Ectodermal cell (in vitro differentiated cells): ENCODE measurements at regions not wholly inside any gene's neighbourhood (a gene's known extent, or its start where the extent isn't known, plus 50 kb on each side); places are given as distances from the start of the nearest gene placed in this dataset.

Source experiments
- H3K27ac ChIP-seq: 2 replicates; pipeline ENCODE4 v1.7.0; 2013; ENCODE audit warnings: mild to moderate bottlenecking, low read depth, low read length; ENCODE audit not compliant: insufficient read depth, poor library complexity, severe bottlenecking
- H3K27me3 ChIP-seq: 2 replicates; pipeline ENCODE4 v1.7.0; 2013; ENCODE audit warnings: mild to moderate bottlenecking, low read length; ENCODE audit not compliant: insufficient read depth, control insufficient read depth, poor library complexity, severe bottlenecking
- H3K36me3 ChIP-seq: one replicate; pipeline ENCODE4 v1.7.0; 2013; ENCODE audit warnings: low read length; ENCODE audit not compliant: control insufficient read depth, insufficient read depth
- H3K4me1 ChIP-seq: one replicate; pipeline ENCODE4 v1.7.0; 2013; ENCODE audit warnings: low read length; ENCODE audit not compliant: control insufficient read depth, insufficient read depth
- H3K4me3 ChIP-seq: 2 replicates; pipeline ENCODE4 v1.7.0; 2013; ENCODE audit warnings: low read depth, low read length, control low read depth; ENCODE audit not compliant: insufficient read depth
- H3K9me3 ChIP-seq: 2 replicates; pipeline ENCODE4 v1.7.0; 2013; ENCODE audit warnings: mild to moderate bottlenecking, low read length, moderate library complexity; ENCODE audit not compliant: control insufficient read depth
- WGBS, 2 experiments: methylation state at CpG; one replicate each; pipeline ENCODE4 v1.1.7; 2013; ENCODE audit warnings: missing lambda C conversion rate in 2 of 2; 5-methylcytosine and 5-hydroxymethylcytosine counted together

DNA sequence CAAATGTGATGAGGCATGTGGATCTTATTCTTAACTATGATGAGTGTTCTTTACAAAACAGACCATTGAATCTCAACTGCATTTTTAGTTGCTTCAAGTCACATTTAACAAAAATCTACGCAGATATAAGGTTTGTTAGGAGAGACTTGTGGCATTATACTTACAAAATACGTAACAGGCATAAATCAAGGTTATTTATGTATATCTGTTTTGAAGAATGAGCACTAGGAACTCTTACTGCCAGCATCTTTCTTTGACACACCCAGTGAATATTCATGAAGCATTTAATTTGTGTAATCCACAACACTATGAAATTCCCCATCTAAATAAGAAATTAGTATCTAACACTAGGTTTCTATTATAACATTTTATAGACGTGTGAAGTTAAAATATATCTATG, 186.3 kb downstream of the FAT4 start:
- Histone ChIP-seq H3K36me3 (no peaks in the 10 kb centered on the region), H3K4me3 (no peak overlapping the region), H3K27ac (no peak overlapping the region), H3K4me1 (no peaks in the 10 kb centered on the region), H3K9me3 (no peaks in the 10 kb centered on the region), H3K27me3 (no peaks in the 10 kb centered on the region)
- 83% methylated on average over 1 of the region's 3 CpGs; no CpG with 5 or more reads in 1 of the 2 experiments for WGBS, 2 experiments

DNA sequence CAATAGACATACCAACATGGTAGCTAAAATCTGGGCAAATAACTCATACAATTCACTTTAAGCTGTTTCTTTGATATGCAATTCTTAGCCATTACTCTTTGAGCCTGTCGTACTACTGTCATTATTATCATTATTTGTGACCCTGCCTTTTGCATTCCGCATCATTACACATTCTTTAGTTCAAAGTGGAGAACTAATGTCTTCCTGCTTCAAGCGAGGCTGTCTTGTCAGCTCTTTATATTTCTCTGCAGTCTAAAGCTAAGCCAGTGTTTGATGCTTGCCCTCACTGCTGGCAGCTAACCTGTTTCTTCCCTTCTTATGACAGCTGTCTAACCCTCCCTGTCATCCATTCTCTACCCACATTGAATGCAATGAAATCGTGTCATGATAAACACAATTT, 186.8 kb downstream of the FAT4 start:
- H3K4me3 ChIP-seq = no peak overlapping the region
- H3K36me3 ChIP-seq = no peaks in the 10 kb centered on the region
- no peaks in the 10 kb centered on the region for H3K9me3 ChIP-seq
- H3K4me1 ChIP-seq = no peaks in the 10 kb centered on the region
- no peaks in the 10 kb centered on the region for H3K27me3 ChIP-seq
- no peak overlapping the region for H3K27ac ChIP-seq
- WGBS, 2 experiments = 75 to 81% methylated on average over 4 of the region's 4 CpGs

DNA sequence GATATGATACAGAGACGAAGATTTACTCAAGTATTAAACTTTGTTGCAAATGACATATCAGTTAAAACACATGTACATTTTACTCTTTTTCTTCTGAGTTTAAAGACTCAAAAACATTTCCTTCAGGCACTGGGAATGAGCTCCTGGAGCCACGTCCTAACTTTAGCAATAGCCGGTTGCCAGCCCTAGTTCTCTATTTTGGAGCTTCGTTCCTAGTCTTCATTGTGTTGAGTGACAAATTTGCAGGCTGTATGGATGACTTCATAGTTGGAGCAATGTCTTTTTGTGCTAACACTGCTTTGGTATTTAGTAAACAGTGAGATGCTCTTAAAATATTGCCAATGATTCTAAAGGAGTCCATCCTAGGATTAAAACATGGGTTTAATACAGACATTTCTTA, 190.9 kb downstream of the FAT4 start:
- Histone ChIP-seq H3K9me3 (no peaks in the 10 kb centered on the region), H3K4me3 (no peak overlapping the region), H3K27me3 (no peaks in the 10 kb centered on the region), H3K36me3 (no peaks in the 10 kb centered on the region), H3K27ac (no peak overlapping the region), H3K4me1 (no peaks in the 10 kb centered on the region)
- 90 to 96% methylated on average over 3 to 4 of the region's 4 CpGs for WGBS, 2 experiments

DNA sequence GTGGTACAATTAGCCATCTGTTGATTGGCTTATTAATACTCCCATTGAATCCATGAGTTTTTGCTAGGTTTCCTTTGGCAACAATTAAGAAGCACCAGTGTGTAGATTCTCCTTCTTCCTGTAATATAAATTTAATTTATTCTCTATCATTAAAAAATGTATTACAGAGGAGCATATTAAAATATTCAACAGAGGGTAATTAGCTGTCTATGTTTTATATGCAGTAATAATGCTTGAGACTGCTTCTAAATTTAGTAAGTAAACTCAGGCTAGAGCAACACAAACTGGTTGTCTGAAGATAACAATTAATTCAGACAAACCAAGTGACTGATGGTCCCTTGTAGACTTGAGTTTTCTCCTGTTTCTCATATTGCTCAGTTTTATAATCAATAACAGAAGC, 192.4 kb downstream of the FAT4 start:
- Histone ChIP-seq H3K4me1 (no peaks in the 10 kb centered on the region), H3K27ac (no peak overlapping the region), H3K27me3 (no peaks in the 10 kb centered on the region), H3K36me3 (no peaks in the 10 kb centered on the region), H3K4me3 (no peak overlapping the region), H3K9me3 (no peaks in the 10 kb centered on the region)

DNA sequence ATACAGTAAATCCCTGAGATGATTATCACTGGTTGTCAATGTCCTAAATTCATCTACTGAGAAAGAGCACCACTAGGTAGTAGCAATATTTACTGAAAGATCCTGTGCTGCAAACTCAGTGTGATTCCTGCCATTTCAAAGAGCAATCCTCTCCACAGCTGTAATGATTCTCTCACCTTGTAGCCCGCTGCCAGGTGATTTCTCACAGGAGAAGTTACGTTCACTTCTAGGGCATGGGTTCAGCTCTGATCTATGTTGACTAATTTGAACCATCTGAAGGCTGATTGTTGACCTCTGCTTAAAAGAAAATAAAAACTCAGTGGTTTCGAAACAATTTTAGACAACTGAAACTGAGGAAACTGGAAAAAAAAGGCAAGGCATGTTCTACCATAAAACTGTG, 197.0 kb downstream of the FAT4 start:
- WGBS, 2 experiments = 91 to 92% methylated on average over 3 of the region's 3 CpGs
- Histone ChIP-seq H3K4me3 (no peak overlapping the region), H3K36me3 (no peaks in the 10 kb centered on the region), H3K27me3 (no peaks in the 10 kb centered on the region), H3K4me1 (no peaks in the 10 kb centered on the region), H3K27ac (no peak overlapping the region), H3K9me3 (no peaks in the 10 kb centered on the region)

DNA sequence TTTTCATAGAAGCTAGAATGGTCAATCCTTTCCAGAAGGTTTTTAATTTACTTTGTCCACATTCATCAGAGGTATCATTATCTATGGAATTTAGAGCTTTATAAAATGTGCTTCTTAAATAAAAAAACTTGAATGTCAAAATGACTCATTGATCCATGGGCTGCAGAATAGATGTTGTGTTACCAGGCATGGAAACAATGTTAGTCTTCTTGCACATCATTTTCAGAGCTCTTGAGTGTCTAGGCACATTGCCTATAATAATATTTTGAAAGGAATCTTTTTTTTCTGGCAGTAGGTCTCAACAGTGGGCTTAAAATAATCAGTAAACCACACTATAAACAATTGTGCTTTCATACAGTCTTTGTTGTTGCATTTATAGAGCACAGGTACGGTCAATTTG, 200.3 kb downstream of the FAT4 start:
- no peaks in the 10 kb centered on the region for H3K4me1 ChIP-seq
- WGBS, 2 experiments = 90 to 100% methylated on average over 1 of the region's 1 CpG
- no peaks in the 10 kb centered on the region for H3K9me3 ChIP-seq
- H3K27ac ChIP-seq = no peak overlapping the region
- H3K27me3 ChIP-seq = no peaks in the 10 kb centered on the region
- H3K4me3 ChIP-seq = no peak overlapping the region
- H3K36me3 ChIP-seq = no peaks in the 10 kb centered on the region

DNA sequence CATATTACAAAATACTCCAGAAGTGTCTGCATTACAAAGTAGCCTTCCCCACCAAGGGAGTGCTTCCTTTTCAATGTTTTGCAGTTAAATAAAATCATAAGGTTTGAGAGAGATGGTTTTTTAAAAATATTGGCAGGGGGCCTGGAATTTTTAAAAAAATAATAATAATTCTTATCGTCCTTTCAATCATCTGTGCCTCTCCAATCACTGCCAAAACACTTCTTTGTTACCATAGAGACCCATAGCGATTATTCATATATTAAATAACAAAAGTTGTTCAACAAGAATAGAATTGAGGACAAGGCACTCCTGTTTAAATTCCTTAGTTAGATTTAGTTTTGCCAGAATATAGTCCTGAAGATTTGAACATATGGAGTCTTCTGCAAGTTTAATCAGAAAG, 203.1 kb downstream of the FAT4 start:
- no peaks in the 10 kb centered on the region for H3K36me3 ChIP-seq
- H3K4me3 ChIP-seq = no peak overlapping the region
- WGBS, 2 experiments = 86% methylated on average over 1 of the region's 2 CpGs; no CpG with 5 or more reads in 1 of the 2 experiments
- no peaks in the 10 kb centered on the region for H3K4me1 ChIP-seq
- H3K27me3 ChIP-seq = no peaks in the 10 kb centered on the region
- H3K9me3 ChIP-seq = no peaks in the 10 kb centered on the region
- H3K27ac ChIP-seq = no peak overlapping the region

DNA sequence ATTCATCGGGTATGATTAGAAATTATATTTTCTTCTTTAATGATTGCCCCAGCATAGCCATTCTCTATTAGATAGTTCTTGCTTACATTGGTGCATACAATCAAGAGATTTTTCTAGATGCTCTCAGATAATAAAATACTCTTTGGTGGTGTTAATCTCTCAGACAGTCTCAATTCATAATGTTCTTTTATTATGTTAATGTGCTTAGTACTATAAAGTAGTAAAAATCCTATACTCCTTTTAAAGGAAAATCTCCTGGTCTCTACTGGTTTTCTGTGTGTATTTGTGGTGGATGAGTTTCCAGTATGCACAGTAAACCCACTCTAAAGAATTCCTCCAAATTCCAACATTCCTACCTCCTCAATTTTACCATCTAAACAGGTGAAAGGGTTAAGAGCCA, 203.5 kb downstream of the FAT4 start:
- WGBS, 2 experiments = 100% methylated on average over 1 of the region's 1 CpG; no CpG with 5 or more reads in 1 of the 2 experiments
- Histone ChIP-seq H3K36me3 (no peaks in the 10 kb centered on the region), H3K27me3 (no peaks in the 10 kb centered on the region), H3K4me3 (no peak overlapping the region), H3K27ac (no peak overlapping the region), H3K4me1 (no peaks in the 10 kb centered on the region), H3K9me3 (no peaks in the 10 kb centered on the region)

DNA sequence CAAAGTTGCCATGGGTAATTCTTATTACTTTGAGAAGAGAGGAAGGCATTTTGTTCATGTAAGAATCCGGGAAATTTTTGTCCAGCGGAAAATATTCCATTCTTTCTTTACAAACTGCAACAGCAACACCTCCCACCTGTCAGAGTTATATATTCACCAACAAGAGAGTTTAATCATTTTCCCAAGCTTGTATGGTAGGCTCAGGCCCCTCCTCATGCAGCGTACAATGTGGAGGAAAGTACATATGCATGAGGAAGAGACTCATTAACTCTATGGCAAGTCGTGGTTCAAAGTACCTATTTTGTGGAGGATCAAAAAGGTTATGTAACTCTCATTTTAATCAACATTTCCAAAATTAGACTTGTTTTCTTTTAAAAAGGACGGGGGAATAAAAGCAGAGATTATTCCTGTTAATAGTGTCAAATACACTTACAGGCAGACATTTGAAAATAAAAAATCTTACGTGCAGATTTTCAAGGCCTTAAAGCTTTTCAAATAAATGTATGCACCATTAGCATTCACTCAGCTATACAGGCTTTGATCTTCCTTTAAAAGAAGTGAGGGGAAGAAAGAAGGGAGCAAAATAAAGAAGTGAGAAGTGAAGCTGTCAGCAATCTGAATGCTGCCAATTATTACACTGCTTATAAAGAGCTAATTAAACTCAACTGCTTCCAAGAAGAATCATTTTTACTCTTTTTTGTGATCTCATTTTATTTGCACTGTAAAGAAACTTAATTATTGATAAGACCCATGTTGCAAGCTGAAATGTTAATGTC, 204.8 kb downstream of the FAT4 start:
- Histone ChIP-seq H3K27ac (no peak overlapping the region), H3K9me3 (no peaks in the 10 kb centered on the region), H3K27me3 (no peaks in the 10 kb centered on the region), H3K4me3 (no peak overlapping the region), H3K36me3 (no peaks in the 10 kb centered on the region), H3K4me1 (no peaks in the 10 kb centered on the region)
- 89 to 100% methylated on average over 2 to 6 of the region's 6 CpGs for WGBS, 2 experiments

DNA sequence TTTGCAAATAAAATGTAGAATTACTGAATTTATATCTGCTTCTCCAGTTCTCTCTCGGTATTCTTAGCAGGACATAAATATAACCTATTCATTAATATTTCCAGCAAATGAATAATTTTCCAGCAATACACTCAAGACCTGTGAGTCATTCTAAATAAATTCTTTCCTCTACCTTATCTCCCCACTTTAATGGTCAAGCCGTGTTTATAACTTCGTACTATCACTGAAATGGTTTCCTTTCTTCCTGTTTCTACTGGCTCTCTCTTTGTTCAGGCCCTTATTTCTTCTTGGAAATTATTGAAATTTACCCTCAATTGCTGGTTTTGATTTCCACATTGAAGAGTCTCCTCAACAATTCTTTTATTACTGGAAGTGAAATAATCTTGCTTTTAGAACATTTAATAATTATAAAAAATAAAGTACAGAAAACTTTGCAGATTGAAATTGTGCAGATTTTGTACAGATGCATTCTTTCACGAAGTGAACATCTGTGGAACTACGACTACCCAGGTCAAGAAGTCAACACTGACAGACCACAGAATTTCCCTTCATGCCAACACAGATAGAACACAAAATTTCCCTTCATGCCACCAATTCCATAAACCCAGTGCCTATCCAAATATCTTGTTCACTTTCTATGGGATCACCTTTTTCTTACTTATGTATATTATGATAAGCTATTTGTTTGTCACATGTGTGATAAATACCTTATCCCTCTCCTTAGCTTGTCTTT, 205.7 kb downstream of the FAT4 start:
- no peak overlapping the region for H3K27ac ChIP-seq

More for the DNA sequence above, 205.7 kb downstream of the FAT4 start:
- H3K36me3 ChIP-seq = no peaks in the 10 kb centered on the region
- H3K27me3 ChIP-seq = no peaks in the 10 kb centered on the region
- H3K9me3 ChIP-seq = no peaks in the 10 kb centered on the region
- 94 to 96% methylated on average over 5 of the region's 5 CpGs for WGBS, 2 experiments
- no peaks in the 10 kb centered on the region for H3K4me1 ChIP-seq
- H3K4me3 ChIP-seq = no peak overlapping the region
